HK-2 (cell line): ENCODE measurements at regions not wholly inside any gene's neighbourhood (a gene's known extent, or its start where the extent isn't known, plus 50 kb on each side); places are given as distances from the start of the nearest gene placed in this dataset.
"Not testable (repeated sequence)": the region's sequence is repeated elsewhere in the genome, so short reads cannot be mapped to it uniquely, and the experiment has no call there.

Source experiments
- DNase-seq: peaks from one replicate; pipeline ENCODE4 v3.0.0-alpha.2; 2018; ENCODE audit not compliant: unreplicated experiment

DNA sequence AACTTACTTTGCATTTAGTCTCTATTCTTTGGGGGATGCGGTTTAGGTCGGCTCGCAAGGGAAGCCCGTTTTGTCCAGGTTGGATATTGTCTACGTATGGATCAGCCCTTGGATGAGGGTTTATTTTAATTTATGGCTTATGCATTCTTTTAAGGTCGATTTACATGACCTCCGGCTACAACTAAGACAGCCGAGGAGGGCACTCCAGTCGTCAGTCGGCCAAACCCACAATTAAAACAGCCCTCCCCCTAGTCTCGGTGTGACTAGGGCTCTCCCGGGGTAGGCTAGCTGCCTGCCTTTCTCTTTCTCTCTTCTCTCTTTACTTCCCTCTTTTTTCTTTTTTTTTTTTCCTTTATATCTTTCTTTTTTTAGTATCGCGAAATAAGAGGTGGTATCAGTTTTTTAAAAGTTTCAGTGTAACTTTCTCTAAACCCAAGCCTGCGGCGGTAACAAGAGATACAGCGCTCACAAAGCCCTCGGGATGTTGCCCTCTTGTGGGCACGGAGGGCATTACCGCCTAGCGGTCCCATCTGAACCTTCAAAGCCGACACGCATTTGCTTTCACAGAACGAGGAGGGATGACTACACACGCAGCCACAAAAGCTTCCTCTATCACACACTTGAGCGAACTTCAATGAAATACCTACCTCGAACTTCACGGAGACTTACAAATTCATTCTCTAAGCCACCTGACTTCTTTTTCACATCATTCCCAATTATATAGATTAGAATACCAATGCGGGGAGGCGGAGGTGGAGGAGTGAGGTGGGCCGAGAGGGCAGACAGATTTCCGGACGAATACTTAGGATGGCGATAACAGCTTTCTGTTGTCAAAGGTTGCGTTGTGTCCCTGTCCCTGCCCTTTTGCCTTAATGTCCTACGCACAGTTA, 132.3 kb upstream of the C11orf58 start:
- DNase-seq, result peak; percentile 81

DNA sequence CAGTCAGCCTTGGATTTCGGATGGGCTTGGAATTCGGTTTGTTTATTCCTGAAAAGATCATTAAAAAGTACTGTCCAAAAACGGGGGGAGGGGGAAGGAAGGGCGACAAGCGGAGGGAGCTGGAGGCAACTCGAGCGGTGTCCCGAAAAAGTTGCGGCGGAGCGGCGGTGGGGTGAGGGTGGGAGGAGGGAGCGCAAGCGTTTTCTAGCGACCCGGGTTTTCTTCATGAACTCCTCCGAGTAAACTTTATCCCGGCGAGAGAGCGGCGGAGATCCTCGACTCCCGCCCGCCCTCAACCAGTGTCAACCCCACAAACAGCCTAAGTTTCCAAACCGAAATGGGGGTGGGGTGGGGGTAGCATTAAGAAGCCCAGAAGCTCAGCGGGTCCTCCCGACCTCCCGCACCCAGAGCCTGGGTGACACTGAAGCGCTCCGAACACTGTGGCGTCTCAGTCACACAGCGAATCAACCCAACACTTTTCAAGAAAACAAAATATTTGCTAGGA, 133.0 kb upstream of the C11orf58 start:
- no peak for DNase-seq

DNA sequence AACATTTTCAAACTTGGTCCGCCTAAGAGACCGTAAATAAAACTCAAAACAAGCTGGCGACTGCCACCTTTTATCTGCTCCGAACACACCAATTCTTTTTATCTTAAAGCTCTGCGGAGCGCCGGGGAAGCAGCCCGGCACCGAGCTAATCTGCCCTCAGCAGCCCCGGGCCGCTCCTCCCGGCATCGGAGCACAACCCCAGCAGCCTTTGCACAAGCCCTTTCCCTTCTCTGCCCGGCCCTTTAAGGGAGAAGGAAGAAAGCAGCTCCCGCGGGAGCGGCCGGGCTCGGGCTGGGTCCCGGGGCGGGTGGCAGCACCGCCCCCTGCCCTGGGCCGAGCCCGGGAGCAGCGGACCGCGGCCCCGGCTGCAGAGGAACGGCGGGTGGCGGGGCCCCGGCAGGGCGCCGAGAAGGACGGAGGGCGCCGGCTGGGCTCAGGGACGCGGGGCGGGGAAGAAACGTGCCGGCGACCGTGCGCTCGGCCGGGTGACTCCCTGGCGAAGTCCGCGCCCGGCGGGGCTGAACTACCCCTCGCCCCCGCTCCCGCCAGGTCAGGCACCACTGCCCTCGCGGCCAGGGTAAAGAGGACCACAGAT, 133.6 kb upstream of the C11orf58 start:
- DNase-seq, result peak; percentile 26

DNA sequence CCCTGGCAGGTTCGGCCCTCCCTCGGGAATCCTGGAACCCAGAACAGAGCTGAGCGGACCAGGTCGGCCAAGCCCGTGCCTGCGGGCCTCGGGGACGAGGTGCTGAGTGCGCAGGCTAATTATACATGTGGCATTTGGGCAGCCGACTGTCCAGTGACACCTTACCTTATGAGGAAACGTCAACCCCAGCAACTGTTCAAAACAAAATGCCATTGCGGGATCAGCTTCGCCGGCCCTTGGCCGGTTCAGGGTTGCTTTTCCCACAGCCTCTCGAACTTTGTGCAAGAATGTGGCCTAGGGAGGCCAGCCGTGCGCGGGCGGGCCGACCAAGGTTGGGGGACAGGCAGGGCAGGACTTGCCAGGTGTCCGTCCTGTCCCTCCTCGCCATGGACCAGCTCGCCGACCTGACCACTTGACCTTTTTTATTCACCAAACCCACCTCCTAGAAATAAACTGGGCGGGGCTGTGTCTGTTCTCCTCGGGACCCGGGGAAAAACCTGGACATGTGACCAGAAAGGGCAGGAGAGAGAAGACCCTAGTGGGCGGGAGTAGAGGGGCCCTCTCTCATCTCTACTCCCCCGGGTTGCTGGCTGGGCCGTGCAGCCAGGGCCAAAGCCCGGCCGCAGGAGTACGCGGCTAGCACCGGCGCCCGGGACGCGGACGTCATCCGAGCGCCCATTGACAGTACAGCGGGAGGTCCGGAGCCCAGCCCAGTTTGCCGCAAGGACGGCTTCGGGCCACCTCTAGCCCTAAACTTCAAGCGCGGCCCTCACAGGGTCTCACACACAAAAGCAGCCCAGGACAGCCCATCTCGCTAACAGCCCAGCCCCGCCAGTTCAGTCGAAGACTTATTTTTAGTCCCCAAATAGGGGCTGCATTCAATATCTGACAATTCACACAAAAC, 134.3 kb upstream of the C11orf58 start:
- DNase-seq, result no peak

DNA sequence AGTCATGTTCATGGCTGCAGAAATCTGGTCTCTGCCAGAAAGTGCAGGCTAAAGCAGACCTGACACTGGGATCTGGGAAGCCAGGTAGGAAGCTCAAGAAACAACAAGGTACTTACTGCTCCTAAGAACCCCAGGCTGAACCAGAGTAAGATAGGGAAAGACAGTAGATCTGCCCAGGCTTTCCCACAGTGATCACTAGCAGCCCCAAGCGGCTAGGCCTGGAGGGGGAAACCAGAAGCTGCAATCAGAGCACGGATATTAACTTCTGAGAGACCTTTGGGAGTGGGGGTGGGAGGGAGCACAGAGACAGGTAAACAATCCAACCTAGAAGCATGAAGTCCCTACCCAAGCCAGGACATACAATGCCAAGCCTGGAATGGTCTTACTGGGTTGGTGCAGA, 135.2 kb upstream of the C11orf58 start:
- DNase-seq, result no peak

DNA sequence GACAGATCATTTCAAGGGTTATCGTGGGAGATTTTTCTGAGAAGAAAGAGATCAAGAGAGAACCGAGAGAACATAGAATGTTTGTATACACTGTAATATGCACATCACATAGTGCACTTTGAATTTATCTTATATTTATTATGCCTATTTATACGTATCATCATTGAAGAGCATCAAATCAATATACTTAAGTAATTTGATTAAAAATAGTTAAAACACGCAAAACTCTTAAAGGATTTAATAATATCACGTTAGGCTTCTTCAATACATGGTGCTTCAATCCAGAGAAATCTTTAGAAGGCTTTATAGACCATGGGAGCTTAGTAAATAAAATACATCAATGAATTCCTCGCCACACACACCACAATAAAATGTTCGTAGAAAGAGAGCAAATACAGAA, 139.5 kb upstream of the C11orf58 start:
- DNase-seq, result no peak

DNA sequence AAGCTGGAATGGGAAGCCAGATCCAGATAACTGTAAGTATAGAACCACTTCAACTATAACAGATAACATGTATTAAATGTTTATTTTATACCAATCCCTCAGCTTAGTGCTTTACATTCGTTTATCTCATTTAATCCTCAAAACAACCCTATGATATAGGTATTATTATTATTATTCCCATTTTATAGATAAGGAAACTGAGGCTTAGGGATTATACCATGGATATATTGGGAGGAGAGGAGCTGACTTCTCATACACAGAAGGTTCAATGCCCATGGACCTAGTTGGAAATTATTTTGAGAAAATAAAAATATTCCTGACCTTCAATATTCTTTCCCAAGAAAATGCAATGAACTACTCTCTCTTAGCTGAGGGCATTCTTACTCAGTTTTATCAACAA, 140.4 kb upstream of the C11orf58 start:
- DNase-seq, result no peak

DNA sequence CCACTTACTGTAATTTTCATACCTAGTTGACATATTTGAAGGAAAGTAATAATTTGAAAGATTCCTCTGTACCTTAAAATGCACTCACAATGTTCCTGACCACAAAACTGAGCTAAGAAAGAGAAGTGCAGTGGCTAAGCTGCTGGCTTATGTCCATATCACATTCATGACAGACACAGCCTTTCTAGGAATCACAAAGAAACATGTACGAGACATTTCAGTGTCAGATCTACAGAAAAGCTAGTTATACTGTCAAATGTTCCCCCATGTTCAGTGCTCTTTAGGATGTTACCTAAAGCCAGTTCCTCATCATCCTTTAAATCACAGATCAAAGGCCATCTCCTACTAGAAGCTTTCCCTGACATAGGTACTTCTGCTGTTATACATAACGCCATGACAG, 142.2 kb upstream of the C11orf58 start:
- DNase-seq, result no peak

DNA sequence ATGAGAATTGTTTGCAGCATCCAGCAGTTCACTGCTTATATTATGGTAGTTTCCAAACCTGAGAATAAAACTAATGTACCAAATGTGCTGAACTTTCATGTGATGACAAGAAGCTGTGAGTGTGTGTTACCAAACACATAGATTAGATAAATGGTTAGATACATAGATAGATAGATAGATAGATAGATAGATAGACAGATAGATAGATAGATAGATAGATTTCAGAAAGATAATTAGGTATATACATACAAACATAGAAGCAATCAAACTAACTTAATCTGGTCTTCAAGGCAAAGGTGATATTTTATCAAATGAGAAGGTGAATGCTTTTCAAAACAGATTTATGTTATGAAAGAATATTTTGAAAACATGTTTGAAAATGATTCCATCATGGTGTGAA, 147.3 kb upstream of the C11orf58 start:
- DNase-seq, result no peak

DNA sequence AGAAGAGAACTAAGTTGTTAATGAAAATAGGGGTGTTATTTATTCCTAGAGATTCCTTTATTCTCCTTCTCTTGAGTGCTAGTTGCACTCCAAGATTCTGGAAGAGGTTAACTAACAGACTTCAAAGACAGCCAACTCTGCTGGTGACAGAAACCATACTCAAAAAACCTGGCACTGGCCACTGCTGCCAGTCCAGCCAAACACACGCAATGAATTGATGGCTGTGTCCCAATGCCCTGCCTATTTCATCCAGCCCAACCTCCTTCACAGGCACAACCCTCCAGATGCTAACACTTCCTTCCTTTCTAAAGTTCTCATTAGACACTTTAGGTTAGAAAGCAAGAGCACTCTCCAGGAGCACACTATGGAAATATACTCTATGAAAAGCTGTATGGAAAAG, 150.8 kb upstream of the C11orf58 start:
- DNase-seq, result no peak

DNA sequence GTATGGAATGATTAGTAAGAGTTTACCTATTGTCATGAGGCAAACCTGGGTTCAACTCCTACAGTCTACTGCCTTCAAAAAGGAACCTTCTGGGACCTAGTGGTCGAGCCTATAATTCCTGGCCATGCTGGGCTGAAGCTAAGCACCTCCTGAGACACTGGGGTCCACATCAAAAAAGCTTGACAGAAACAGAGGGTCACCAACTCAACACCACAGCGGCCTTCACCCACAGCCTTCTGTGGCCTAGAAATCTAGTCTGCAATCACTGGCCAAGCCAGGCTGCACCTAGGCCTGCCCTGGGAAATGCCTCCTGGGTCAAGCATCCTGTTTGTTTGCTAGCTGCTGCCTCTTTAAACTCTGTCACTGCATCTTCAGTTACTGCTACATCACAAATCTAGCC, 153.9 kb upstream of the C11orf58 start:
- DNase-seq, result no peak

DNA sequence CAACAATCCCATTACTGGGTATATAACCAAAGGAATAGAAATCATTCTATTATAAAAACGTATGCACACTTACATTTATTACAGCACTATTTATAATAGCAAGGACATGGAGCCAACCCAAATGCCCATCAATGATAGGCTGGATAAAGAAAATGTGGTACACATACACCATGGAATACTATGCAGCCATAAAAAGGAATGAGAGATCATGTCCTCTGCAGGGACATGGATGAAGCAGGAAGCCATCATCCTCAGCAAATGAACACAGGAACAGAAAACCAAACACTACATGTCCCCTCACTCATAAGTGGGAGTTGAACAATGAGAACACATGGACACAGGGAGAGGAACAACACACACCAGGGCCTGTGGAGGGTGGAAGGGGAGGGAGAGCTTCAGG, 157.4 kb upstream of the C11orf58 start:
- not testable (repeated sequence) for DNase-seq

DNA sequence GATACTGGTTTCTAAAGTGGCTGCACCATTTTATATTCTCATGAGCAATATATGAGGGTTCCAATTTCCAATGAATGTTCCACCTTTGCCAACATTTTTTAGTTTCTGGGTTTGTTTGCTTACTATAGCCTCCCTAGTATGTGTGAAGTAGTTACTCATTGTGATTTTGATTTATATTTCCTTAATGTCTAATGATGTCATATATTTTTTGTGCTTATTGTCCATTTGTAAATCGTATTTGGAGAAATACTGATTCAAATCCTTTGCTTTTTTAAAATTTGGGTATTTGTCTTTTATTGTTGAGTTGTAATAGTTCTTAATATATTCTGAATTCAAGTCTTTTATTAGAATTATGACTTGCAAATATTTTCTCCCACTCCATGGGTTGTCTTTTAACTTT, 161.0 kb upstream of the C11orf58 start:
- no peak for DNase-seq

DNA sequence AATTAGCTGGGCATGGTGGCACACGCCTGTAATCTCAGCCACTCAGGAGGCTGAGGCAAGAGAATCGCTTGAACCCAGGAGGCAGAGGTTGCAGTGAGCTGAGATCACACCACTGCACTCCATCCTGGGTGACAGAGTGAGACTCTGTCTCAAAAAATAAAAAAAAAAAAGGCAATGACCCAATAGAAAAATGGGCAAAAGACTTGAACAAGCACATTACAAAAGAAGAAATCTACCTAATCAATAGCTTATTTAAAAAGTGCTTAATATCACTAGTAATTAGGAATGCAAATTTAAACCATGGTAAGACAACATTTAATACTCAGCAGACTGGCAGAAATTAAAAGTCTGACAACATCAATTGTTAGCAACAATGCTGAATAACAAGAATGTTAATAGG, 163.6 kb upstream of the C11orf58 start:
- DNase-seq, result not testable (repeated sequence)

DNA sequence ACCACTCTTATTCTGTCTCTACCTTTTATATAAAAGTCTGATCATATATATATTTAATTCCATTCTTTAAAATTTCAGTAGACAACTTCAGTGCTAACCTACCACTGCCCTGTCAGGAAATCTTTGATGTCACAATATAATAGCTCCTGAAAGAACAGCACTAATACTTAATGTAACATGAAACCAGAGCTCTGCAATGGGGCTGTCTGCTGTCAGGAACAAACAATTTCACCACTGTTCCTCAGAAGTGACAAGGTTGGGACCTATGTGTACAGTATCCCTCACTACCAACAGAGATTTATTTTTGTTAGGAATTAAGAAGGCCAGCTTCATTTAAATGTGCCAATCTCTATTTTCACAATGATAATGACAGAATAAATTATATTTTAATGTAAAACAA, 165.5 kb upstream of the C11orf58 start:
- no peak for DNase-seq

DNA sequence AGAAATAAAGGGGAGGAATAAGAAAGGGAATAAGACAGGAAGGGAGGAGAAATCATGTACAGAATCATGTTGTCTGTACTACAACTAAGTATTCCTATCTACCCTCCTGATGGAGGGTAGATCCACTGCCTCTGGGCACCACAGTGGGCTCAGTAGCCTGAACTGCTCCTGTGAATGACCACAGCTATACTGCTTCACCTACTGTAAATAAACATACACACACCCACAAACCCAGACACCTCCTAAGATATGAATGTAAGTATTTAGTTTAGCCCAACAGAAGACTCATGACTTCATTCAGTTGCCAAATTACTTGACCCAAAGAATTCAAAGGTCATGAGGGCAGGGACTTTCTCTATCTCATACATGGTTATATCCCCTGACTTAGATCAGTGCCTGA, 177.3 kb upstream of the C11orf58 start:
- no peak for DNase-seq

DNA sequence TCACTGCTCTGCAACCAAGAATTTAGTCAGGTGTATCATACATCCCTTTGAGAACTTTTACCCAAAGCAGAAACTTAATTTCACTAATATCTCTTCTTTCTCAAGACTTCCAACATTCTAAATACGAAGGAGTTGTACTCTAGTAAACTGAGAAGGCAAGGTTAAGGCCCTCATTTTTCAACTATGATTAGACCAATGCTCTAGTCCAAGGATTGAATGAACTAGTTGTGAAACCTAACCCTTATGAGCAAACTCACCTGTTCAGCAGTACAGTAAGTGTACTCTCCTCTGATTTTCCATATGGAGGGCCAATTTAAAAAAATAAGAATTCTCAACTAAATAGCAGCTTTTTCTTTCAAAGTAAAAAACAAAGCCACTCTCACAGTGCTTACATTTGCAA, 180.0 kb upstream of the C11orf58 start:
- no peak for DNase-seq

DNA sequence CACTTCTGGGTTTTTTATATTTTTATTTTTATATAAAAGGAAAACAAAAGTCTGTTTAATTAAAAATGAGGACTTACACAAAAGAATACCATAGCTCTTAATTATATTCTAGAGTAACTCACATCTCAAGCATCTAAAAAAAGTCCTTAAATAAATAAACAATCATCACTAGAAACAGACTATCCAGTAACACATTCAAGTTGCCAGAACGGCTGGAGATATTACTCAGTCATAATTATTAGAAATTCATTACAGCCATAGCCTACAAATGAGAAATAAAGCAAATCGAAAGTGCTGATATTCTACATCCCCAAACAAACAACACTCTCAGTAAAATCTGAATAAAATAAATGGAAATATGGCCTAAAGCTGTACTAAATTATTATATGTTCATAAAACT, 182.5 kb upstream of the C11orf58 start:
- no peak for DNase-seq

DNA sequence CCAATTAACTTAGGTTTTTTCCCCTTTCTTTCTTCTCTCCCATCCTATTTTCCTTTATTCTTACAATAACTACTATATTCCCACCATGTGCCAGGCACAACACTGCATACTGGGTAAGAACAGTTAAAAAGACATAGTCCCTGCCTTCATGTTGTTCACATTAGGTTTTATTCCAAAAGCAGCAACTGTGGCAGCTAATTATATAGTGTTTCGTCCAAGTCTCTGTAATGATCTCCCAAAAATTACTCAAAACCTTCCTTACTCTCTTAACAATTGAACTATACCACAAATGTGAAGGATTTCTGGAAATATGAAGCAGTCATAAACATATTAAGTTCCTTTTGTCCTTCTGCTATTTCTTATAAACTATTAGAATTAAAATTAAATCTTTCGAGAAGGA, 184.1 kb upstream of the C11orf58 start:
- no peak for DNase-seq

DNA sequence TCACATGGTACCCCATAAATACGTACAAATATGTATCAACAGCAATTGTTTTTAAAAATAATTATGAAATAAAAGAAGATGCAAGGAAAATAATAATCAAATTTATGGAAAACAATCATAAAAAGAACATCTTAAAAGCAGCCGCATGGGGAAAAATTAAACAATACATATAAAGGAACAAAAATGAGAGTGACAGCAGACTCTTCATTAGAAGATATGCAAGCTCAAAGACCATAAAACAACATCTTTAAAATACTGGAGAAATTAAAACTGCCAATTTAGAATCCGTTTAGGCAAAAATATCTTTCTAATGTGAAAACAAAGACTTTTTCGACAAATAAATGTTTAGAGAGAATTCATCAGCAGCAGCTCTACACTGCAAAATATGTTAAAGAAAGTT, 190.6 kb upstream of the C11orf58 start:
- DNase-seq, result no peak

DNA sequence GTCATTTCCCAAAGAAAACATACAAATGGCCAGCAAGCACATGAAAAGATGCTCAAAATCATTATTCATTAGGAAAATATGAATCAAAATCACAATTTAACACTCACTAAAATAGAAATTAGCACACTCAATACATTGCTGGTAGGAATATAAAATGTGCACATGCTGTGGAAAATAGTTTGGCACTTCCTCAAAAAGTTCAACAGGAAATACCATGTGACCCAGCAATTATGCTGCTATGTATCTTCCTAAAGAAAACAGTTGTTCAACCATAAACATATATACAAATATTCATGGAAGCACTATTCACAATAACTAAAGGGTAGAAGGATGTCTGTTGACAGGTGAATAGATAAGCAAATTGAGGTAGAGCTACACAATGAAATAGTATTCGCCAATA, 187.3 kb upstream of the SOX6 start:
- DNase-seq, result no peak

DNA sequence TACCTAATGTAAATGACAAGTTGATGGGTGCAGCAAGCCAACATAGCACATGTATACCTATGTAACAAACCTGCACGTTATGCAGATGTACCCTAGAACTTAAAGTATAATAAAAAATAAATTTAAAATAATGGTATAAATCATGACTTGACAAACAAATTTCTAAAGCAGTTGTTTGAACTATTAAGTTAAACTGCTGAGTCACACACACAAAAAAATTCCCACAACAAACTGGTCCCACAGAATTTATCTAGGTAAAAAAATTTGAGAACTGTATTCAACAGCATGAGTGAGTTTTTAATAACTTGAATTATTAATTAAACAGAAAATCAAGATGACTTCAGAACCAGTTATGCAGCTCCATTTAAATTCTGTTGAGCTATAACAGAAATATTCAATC, 186.0 kb upstream of the SOX6 start:
- no peak for DNase-seq
